H1 (cell line): ENCODE measurements at regions not wholly inside any gene's neighbourhood (a gene's known extent, or its start where the extent isn't known, plus 50 kb on each side); places are given as distances from the start of the nearest gene placed in this dataset.

ENCODE experiments used
- CTCF ChIA-PET: fragments of 300-600 bp; sonication (Branson Sonifier 250); formaldehyde crosslinking; loops from one replicate; lab custom pipeline; 2021; ENCODE audit not compliant: partially characterized antibody; lab: Charles Lee
- POLR2A ChIA-PET: fragments of 300-600 bp; sonication (Branson Sonifier 250); formaldehyde crosslinking; loops from one replicate; lab custom pipeline; 2021; ENCODE audit warnings: inconsistent platforms; ENCODE audit not compliant: partially characterized antibody; lab: Charles Lee
- DNase-seq, 2 experiments: peaks; one replicate each; pipeline versions ENCODE4 v3.0.0 to v3.0.0-alpha.2; 2010 to 2022; ENCODE audit warnings: low spot score in 2 of 2, low read depth in 1 of 2, mixed read lengths in 1 of 2
- FAIRE-seq: peaks from 2 replicates; lab custom pipeline; 2011; peaks lifted over from hg19 to GRCh38; lab: Jason Lieb, UNC
- H2AFZ ChIP-seq: 2 replicates; pipeline ENCODE4 v1.8.1; 2012; ENCODE audit warnings: low read length, inconsistent platforms
- H2AK5ac ChIP-seq: 2 replicates; pipeline ENCODE4 v1.6.1; 2013; ENCODE audit warnings: low read depth, low read length
- H2BK120ac ChIP-seq: replicated peaks from 2 replicates; pipeline ENCODE3; 2013; ENCODE audit warnings: low read depth, low read length, inconsistent platforms
- H2BK12ac ChIP-seq: 2 replicates; pipeline ENCODE4 v1.6.1; 2013; ENCODE audit warnings: low read depth, low read length
- H2BK15ac ChIP-seq: 2 replicates; pipeline ENCODE4 v1.6.1; 2013; ENCODE audit warnings: low read length
- H2BK20ac ChIP-seq: 2 replicates; pipeline ENCODE4 v1.6.1; 2013; ENCODE audit warnings: low read length
- H2BK5ac ChIP-seq: 2 replicates; pipeline ENCODE4 v1.6.1; 2013; ENCODE audit warnings: low read depth, low read length
- H3K14ac ChIP-seq: 2 replicates; pipeline ENCODE4 v1.6.1; 2013; ENCODE audit warnings: inconsistent platforms; ENCODE audit not compliant: insufficient read length
- H3K18ac ChIP-seq: 2 replicates; pipeline ENCODE4 v1.6.1; 2013; ENCODE audit warnings: low read length; ENCODE audit errors: extremely low read depth
- H3K23ac ChIP-seq: 2 replicates; pipeline ENCODE4 v1.6.1; 2013; ENCODE audit warnings: inconsistent platforms; ENCODE audit not compliant: insufficient read length
- H3K23me2 ChIP-seq: 2 replicates; pipeline ENCODE4 v1.6.1; 2013; ENCODE audit warnings: low read depth, low read length
- H3K27ac ChIP-seq: 2 replicates; pipeline ENCODE4 v1.6.1; 2011; ENCODE audit warnings: low read depth, low read length, inconsistent platforms
- H3K27me3 ChIP-seq, 4 experiments: replicated peaks in 1 of 4; 1 replicate in 1 of 4; 2 replicates in 3 of 4; pipeline versions ENCODE4 v1.6.1 to v1.8.1; 2011 to 2013; ENCODE audit warnings: low read length in 3 of 4, mild to moderate bottlenecking in 3 of 4, inconsistent platforms in 2 of 4, mixed read lengths in 2 of 4, moderate library complexity in 1 of 4; ENCODE audit not compliant: control insufficient read depth in 3 of 4, insufficient read depth in 3 of 4; ENCODE audit errors: extremely low read depth in 1 of 4
- H3K36me3 ChIP-seq, 4 experiments: 2 replicates each; pipeline versions ENCODE4 v1.6.1 to v1.8.1; 2011 to 2013; ENCODE audit warnings: mild to moderate bottlenecking in 4 of 4, low read length in 3 of 4, moderate library complexity in 2 of 4, control low read depth in 1 of 4, inconsistent platforms in 1 of 4; ENCODE audit not compliant: insufficient read depth in 4 of 4, control insufficient read depth in 2 of 4
- H3K4ac ChIP-seq: replicated peaks from 2 replicates; pipeline ENCODE3; 2013; ENCODE audit warnings: low read length, low read depth, mixed read lengths, inconsistent platforms; ENCODE audit not compliant: insufficient read length
- H3K4me1 ChIP-seq, 4 experiments: replicated peaks in 1 of 4; 1 replicate in 1 of 4; 2 replicates in 3 of 4; pipeline versions ENCODE4 v1.6.1 to v1.8.1; 2011 to 2013; ENCODE audit warnings: low read length in 3 of 4, inconsistent platforms in 2 of 4, mixed read lengths in 1 of 4; ENCODE audit not compliant: insufficient read depth in 4 of 4, control insufficient read depth in 3 of 4
- H3K4me2 ChIP-seq, 2 experiments: 2 replicates each; pipeline versions ENCODE4 v1.6.1 to v1.8.1; 2011 to 2013; ENCODE audit warnings: low read depth in 2 of 2, low read length in 2 of 2, control low read depth in 1 of 2, inconsistent platforms in 1 of 2, mild to moderate bottlenecking in 1 of 2; ENCODE audit not compliant: insufficient read depth in 1 of 2
- H3K4me3 ChIP-seq, 4 experiments: fragments of 200-600, 300-600 bp in 1 of 4; sonication (generic), shearing (Covaris generic), sonication (Bioruptor Twin) in 1 of 4; 2 replicates each; pipeline versions ENCODE4 v1.5.1 to v1.8.1; 2011 to 2016; ENCODE audit warnings: low read length in 4 of 4, low read depth in 3 of 4, control low read depth in 2 of 4, inconsistent platforms in 2 of 4, mild to moderate bottlenecking in 2 of 4, mixed read lengths in 1 of 4, moderate library complexity in 1 of 4; ENCODE audit not compliant: insufficient read depth in 2 of 4; ENCODE audit errors: extremely low read depth in 1 of 4
- H3K56ac ChIP-seq: replicated peaks from 2 replicates; pipeline ENCODE3; 2013; ENCODE audit warnings: low read depth, mild to moderate bottlenecking, mixed read lengths, low read length, inconsistent platforms; ENCODE audit not compliant: insufficient read length
- H3K79me1 ChIP-seq: 2 replicates; pipeline ENCODE4 v1.6.1; 2013; ENCODE audit warnings: low read depth, low read length, control low read depth
- H3K79me2 ChIP-seq, 2 experiments: 2 replicates each; pipeline versions ENCODE4 v1.6.1 to v1.8.1; 2012 to 2013; ENCODE audit warnings: low read length in 2 of 2, mild to moderate bottlenecking in 2 of 2, inconsistent platforms in 1 of 2; ENCODE audit not compliant: insufficient read depth in 2 of 2, control insufficient read depth in 1 of 2
- H3K9ac ChIP-seq, 4 experiments: replicated peaks in 1 of 4; 1 replicate in 1 of 4; 2 replicates in 3 of 4; pipeline versions ENCODE4 v1.6.1 to v1.8.1; 2011 to 2013; ENCODE audit warnings: low read depth in 3 of 4, low read length in 3 of 4, control low read depth in 2 of 4, mild to moderate bottlenecking in 2 of 4, moderate library complexity in 2 of 4, inconsistent platforms in 1 of 4; ENCODE audit errors: extremely low read depth in 1 of 4
- H3K9me3 ChIP-seq, 2 experiments: 2 replicates each; pipeline versions ENCODE4 v1.6.1 to v1.8.1; 2012 to 2013; ENCODE audit warnings: mild to moderate bottlenecking in 2 of 2, moderate library complexity in 2 of 2, control low read depth in 1 of 2, inconsistent platforms in 1 of 2, low read depth in 1 of 2, low read length in 1 of 2, mixed read lengths in 1 of 2; ENCODE audit not compliant: insufficient read depth in 2 of 2
- H4K20me1 ChIP-seq, 2 experiments: replicated peaks in 1 of 2; 2 replicates each; pipeline versions ENCODE3 to v1.8.1; 2011 to 2013; ENCODE audit warnings: inconsistent platforms in 2 of 2, low read length in 2 of 2, mild to moderate bottlenecking in 1 of 2; ENCODE audit not compliant: insufficient read depth in 2 of 2, control insufficient read depth in 1 of 2
- H4K5ac ChIP-seq: 2 replicates; pipeline ENCODE4 v1.6.1; 2013; ENCODE audit warnings: low read length, low read depth, mixed read lengths, inconsistent platforms; ENCODE audit not compliant: insufficient read length
- H4K8ac ChIP-seq: 2 replicates; pipeline ENCODE4 v1.8.0; 2013; ENCODE audit warnings: mild to moderate bottlenecking, moderate library complexity, low read length, inconsistent platforms; ENCODE audit not compliant: insufficient read depth; ENCODE audit errors: extremely low read depth
- H4K91ac ChIP-seq: replicated peaks from 2 replicates; pipeline ENCODE3; 2013; ENCODE audit warnings: low read length, mixed read lengths, inconsistent platforms; ENCODE audit not compliant: insufficient read length
- CEBPB ChIP-seq: IDR thresholded peaks from 2 replicates; pipeline ENCODE4 v1.6.1; 2012; ENCODE audit warnings: low read depth, low read length
- SAP30 ChIP-seq: fragments of 300-600 bp; sonication (generic); IDR thresholded peaks from 2 replicates; pipeline ENCODE4 v1.7.1; 2012; ENCODE audit warnings: low read length, moderate library complexity, mild to moderate bottlenecking, inconsistent platforms; ENCODE audit not compliant: insufficient read depth, insufficient replicate concordance
- WGBS, 2 experiments: shearing (Covaris generic) in 1 of 2; methylation state at CpG; one replicate each; pipeline versions ENCODE4 v1.1.6 to v1.1.7; 2013 to 2015; ENCODE audit warnings: low lambda C conversion rate in 2 of 2, mixed read lengths in 2 of 2, inconsistent platforms in 1 of 2, low coverage in 1 of 2, missing lambda C conversion rate in 1 of 2; ENCODE audit not compliant: insufficient replicate concordance in 2 of 2, insufficient coverage in 1 of 2, insufficient read length in 1 of 2; ENCODE audit errors: extremely low coverage in 1 of 2, missing lambda C conversion rate in 1 of 2; 5-methylcytosine and 5-hydroxymethylcytosine counted together

DNA sequence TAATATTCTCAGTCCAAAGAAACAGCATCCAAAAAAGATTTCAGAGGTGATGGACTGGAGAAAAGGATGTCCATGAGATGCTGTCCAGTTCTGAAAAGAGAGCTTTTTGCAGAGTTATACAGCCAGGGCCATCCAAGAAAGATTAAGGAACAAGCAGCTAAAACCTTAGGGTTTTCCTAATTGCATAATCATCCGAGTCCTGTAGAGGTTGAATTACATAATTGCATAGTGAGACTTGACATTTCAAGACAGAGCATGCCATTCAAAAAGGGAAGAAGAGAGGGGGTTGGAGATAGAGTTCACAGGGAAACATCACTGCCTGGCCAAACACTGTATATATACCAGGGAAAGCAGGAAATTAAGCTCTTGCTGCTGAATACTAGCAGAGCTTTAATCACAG lies 1729.2 kb upstream of the WWC1 start:
- ChIA-PET POLR2A (no interaction called here), CTCF (no interaction called here)
- no peak overlapping the region for H3K4ac ChIP-seq
- no peak overlapping the region for H2BK12ac ChIP-seq
- FAIRE-seq (no peak), DNase-seq (no peak)
- H2AFZ ChIP-seq = no peak overlapping the region
- no peak overlapping the region for H4K8ac ChIP-seq
- H3K9me3 ChIP-seq = peaks cover 5 to 9% of the 10 kb centered on the region in 2 experiments; a peak in 2 of 4 replicates
- H2BK20ac ChIP-seq = no peak overlapping the region
- H2AK5ac ChIP-seq = no peak overlapping the region
- H3K9ac ChIP-seq = no peak overlapping the region
- 85% methylated on average over 1 of the region's 1 CpG; no CpG with 5 or more reads in 1 of the 2 experiments for WGBS, 2 experiments
- H4K20me1 ChIP-seq = no peaks in the 10 kb centered on the region
- H3K4me2 ChIP-seq = no peak overlapping the region
- H3K4me3 ChIP-seq = no peak overlapping the region
- 0 out of 7 replicates have a peak, but pooled peaks cover 0 to 2% (median 0%) of the 10 kb centered on the region in 4 experiments for H3K4me1 ChIP-seq
- no peak overlapping the region for H4K5ac ChIP-seq
- H3K18ac ChIP-seq = no peak overlapping the region
- H3K23ac ChIP-seq = no peak overlapping the region
- H2BK15ac ChIP-seq = no peak overlapping the region
- no peak overlapping the region for H2BK5ac ChIP-seq
- no peak overlapping the region for H2BK120ac ChIP-seq
- no peak overlapping the region for H3K56ac ChIP-seq
- H3K36me3 ChIP-seq = no peaks in the 10 kb centered on the region
- H3K23me2 ChIP-seq = no peaks in the 10 kb centered on the region
- TF ChIP-seq SAP30 (no peak), CEBPB (peak; percentile 24; the same call in 1 of the 2 replicates)
- H3K79me2 ChIP-seq = no peaks in the 10 kb centered on the region
- H3K27ac ChIP-seq = no peak overlapping the region
- no peaks in the 10 kb centered on the region for H3K79me1 ChIP-seq
- H3K14ac ChIP-seq = no peak overlapping the region
- H3K27me3 ChIP-seq = no peaks in the 10 kb centered on the region
- no peak overlapping the region for H4K91ac ChIP-seq
